ENCODE measurements at regions not wholly inside any gene's neighbourhood (a gene's known extent, or its start where the extent isn't known, plus 50 kb on each side); places are given as distances from the start of the nearest gene placed in this dataset.

DNA sequence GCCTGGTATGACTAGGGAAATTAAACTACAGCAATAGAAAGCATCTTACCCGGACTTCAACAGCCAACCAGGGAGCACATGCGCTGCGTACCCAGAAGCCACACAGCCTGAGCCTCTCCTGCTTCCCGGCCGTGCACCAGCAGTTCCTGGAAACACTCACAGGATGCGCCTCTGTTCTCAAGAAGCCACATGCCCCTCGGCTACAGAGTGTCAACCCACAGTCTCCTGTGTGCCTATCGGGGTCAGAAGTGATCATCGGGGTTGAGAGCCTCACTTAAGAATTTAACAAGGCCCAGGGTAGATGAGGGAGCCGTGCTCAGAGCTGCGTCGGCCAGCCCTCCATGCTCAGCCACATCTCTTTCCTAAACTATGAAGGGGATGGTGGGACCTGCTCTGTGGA, 147.2 kb upstream of the GGTLC1 start:
- Mint-ChIP-seq H3K27me3 (ENCODE audit: low read depth, unreplicated experiment) (peaks cover 25% of the 10 kb centered on the region), H3K9me3 (ENCODE audit: unreplicated experiment) (peaks cover 5% of the 10 kb centered on the region), H3K4me3 (ENCODE audit: unreplicated experiment) (no peak overlapping the region), H3K4me1 (ENCODE audit: low read depth, unreplicated experiment) (peaks cover 24% of the 10 kb centered on the region), H3K27ac (ENCODE audit: unreplicated experiment) (no peak overlapping the region), H3K36me3 (ENCODE audit: low read depth, unreplicated experiment) (no peaks in the 10 kb centered on the region)
- no peaks in the 10 kb centered on the region for H3K27me3 ChIP-seq (ENCODE audit: insufficient read depth, low read length)
- H3K4me1 ChIP-seq (ENCODE audit: insufficient read depth, low read length): no peaks in the 10 kb centered on the region
- H3K4me3 ChIP-seq (ENCODE audit: insufficient read depth, low read depth, low read length): no peak overlapping the region
- H3K36me3 ChIP-seq (ENCODE audit: insufficient read depth, low read length): no peaks in the 10 kb centered on the region
- H3K27ac ChIP-seq (ENCODE audit: low read depth, low read length): no peak overlapping the region
- no peak for DNase-seq (ENCODE audit: low read depth)
- H3K9me3 ChIP-seq (ENCODE audit: insufficient read depth, low read depth, low read length): peaks cover 1% of the 10 kb centered on the region
- H4K20me1 ChIP-seq (ENCODE audit: insufficient read depth, low read length): no peaks in the 10 kb centered on the region
- no peak overlapping the region for H3K9ac ChIP-seq (ENCODE audit: low read length)
- no peak for TF ChIP-seq EZH2 (IDR thresholded peaks at IDR 0.05; ENCODE audit: insufficient read depth, low read length)
- TF ChIP-seq, protein P1, sequence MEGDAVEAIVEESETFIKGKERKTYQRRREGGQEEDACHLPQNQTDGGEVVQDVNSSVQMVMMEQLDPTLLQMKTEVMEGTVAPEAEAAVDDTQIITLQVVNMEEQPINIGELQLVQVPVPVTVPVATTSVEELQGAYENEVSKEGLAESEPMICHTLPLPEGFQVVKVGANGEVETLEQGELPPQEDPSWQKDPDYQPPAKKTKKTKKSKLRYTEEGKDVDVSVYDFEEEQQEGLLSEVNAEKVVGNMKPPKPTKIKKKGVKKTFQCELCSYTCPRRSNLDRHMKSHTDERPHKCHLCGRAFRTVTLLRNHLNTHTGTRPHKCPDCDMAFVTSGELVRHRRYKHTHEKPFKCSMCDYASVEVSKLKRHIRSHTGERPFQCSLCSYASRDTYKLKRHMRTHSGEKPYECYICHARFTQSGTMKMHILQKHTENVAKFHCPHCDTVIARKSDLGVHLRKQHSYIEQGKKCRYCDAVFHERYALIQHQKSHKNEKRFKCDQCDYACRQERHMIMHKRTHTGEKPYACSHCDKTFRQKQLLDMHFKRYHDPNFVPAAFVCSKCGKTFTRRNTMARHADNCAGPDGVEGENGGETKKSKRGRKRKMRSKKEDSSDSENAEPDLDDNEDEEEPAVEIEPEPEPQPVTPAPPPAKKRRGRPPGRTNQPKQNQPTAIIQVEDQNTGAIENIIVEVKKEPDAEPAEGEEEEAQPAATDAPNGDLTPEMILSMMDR (IDR thresholded peaks at IDR 0.05; ENCODE audit: insufficient read depth, low read depth, low read length): no peak
- FAIRE-seq: no peak
- H2AFZ ChIP-seq (ENCODE audit: low read depth, low read length): no peak overlapping the region
- no peak overlapping the region for H3K4me2 ChIP-seq (ENCODE audit: low read length)
- no peaks in the 10 kb centered on the region for H3K79me2 ChIP-seq (ENCODE audit: insufficient read depth, low read length)

GRCh38 chr20:24134930-24135329, 146.4 kb upstream of the GGTLC1 start:
- Histone ChIP-seq H3K4me3 (ENCODE audit: insufficient read depth, low read depth, low read length) (no peak overlapping the region), H4K20me1 (ENCODE audit: insufficient read depth, low read length) (no peaks in the 10 kb centered on the region), H3K9ac (ENCODE audit: low read length) (no peak overlapping the region), H3K79me2 (ENCODE audit: insufficient read depth, low read length) (no peaks in the 10 kb centered on the region), H3K9me3 (ENCODE audit: insufficient read depth, low read depth, low read length) (no peaks in the 10 kb centered on the region), H3K27ac (ENCODE audit: low read depth, low read length) (no peak overlapping the region), H2AFZ (ENCODE audit: low read depth, low read length) (no peak overlapping the region), H3K36me3 (ENCODE audit: insufficient read depth, low read length) (no peaks in the 10 kb centered on the region), H3K27me3 (ENCODE audit: insufficient read depth, low read length) (no peaks in the 10 kb centered on the region), H3K4me1 (ENCODE audit: insufficient read depth, low read length) (no peaks in the 10 kb centered on the region), H3K4me2 (ENCODE audit: low read length) (no peak overlapping the region)
- TF ChIP-seq, protein P1 (IDR thresholded peaks at IDR 0.05; ENCODE audit: insufficient read depth, low read depth, low read length): no peak
- no peak for TF ChIP-seq EZH2 (IDR thresholded peaks at IDR 0.05; ENCODE audit: insufficient read depth, low read length)
- no peak for FAIRE-seq
- Mint-ChIP-seq H3K4me3 (ENCODE audit: unreplicated experiment) (no peak overlapping the region), H3K9me3 (ENCODE audit: unreplicated experiment) (peaks cover 5% of the 10 kb centered on the region), H3K36me3 (ENCODE audit: low read depth, unreplicated experiment) (no peaks in the 10 kb centered on the region), H3K27me3 (ENCODE audit: low read depth, unreplicated experiment) (peaks cover 19% of the 10 kb centered on the region), H3K27ac (ENCODE audit: unreplicated experiment) (no peak overlapping the region), H3K4me1 (ENCODE audit: low read depth, unreplicated experiment) (peaks cover 24% of the 10 kb centered on the region)
- no peak for DNase-seq (ENCODE audit: low read depth)

DNA sequence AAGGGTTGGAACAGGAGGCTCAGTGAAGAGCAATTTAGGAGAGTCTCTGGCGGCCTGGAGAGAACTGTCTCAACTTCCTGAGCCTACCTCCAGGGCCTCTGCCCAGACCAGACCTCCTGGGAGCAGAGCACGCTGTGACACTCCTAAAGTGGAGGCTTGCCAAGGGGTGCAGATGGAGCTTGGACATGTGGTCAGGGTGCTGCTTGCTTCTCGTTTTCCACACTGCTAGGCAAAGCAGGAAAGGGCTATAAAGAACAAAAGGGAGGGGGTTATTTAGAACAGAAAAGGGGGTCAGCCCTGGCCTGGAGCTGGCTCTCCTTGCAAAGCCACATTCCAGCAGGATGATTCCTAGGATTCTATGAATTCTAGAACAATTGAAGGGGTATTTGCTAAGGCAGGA, 145.7 kb upstream of the GGTLC1 start:
- Histone ChIP-seq H3K9ac (ENCODE audit: low read length) (no peak overlapping the region), H3K4me3 (ENCODE audit: insufficient read depth, low read depth, low read length) (no peak overlapping the region), H4K20me1 (ENCODE audit: insufficient read depth, low read length) (no peaks in the 10 kb centered on the region), H2AFZ (ENCODE audit: low read depth, low read length) (peak overlapping the region; percentile 52), H3K27me3 (ENCODE audit: insufficient read depth, low read length) (no peaks in the 10 kb centered on the region), H3K9me3 (ENCODE audit: insufficient read depth, low read depth, low read length) (no peaks in the 10 kb centered on the region), H3K4me2 (ENCODE audit: low read length) (no peak overlapping the region), H3K79me2 (ENCODE audit: insufficient read depth, low read length) (no peaks in the 10 kb centered on the region), H3K4me1 (ENCODE audit: insufficient read depth, low read length) (no peaks in the 10 kb centered on the region), H3K27ac (ENCODE audit: low read depth, low read length) (no peak overlapping the region), H3K36me3 (ENCODE audit: insufficient read depth, low read length) (no peaks in the 10 kb centered on the region)
- no peaks in the 10 kb centered on the region for H3K36me3 Mint-ChIP-seq (ENCODE audit: low read depth, unreplicated experiment)
- TF ChIP-seq, protein P1 (IDR thresholded peaks at IDR 0.05; ENCODE audit: insufficient read depth, low read depth, low read length): no peak
- no peak for TF ChIP-seq EZH2 (IDR thresholded peaks at IDR 0.05; ENCODE audit: insufficient read depth, low read length)
- no peak overlapping the region for H3K4me3 Mint-ChIP-seq (ENCODE audit: unreplicated experiment)
- H3K27ac Mint-ChIP-seq (ENCODE audit: unreplicated experiment): peak overlapping the region; percentile 64
- peaks cover 15% of the 10 kb centered on the region for H3K27me3 Mint-ChIP-seq (ENCODE audit: low read depth, unreplicated experiment)
- FAIRE-seq (no peak), DNase-seq (ENCODE audit: low read depth) (no peak)
- peaks cover 24% of the 10 kb centered on the region for H3K4me1 Mint-ChIP-seq (ENCODE audit: low read depth, unreplicated experiment)
- peaks cover 5% of the 10 kb centered on the region for H3K9me3 Mint-ChIP-seq (ENCODE audit: unreplicated experiment)
